Epithelial cell of esophagus (primary cell): ENCODE measurements at regions not wholly inside any gene's neighbourhood (a gene's known extent, or its start where the extent isn't known, plus 50 kb on each side); places are given as distances from the start of the nearest gene placed in this dataset.
"Not testable (repeated sequence)": the region's sequence is repeated elsewhere in the genome, so short reads cannot be mapped to it uniquely, and the experiment has no call there.

Experiments
- DNase-seq: peaks from one replicate; pipeline ENCODE4 v3.0.0; 2010; ENCODE audit warnings: low read depth
- H3K4me3 ChIP-seq: 2 replicates; pipeline ENCODE4 v1.5.1; 2011; ENCODE audit warnings: mild to moderate bottlenecking, low read length, control low read depth
- TF ChIP-seq, protein P1 (sequence below): IDR thresholded peaks from 2 replicates; pipeline ENCODE4 v1.5.1; 2011; ENCODE audit warnings: low read depth, mild to moderate bottlenecking, low read length, control low read depth, inconsistent platforms; ENCODE audit not compliant: insufficient read depth; ENCODE audit errors: missing control alignments

DNA sequence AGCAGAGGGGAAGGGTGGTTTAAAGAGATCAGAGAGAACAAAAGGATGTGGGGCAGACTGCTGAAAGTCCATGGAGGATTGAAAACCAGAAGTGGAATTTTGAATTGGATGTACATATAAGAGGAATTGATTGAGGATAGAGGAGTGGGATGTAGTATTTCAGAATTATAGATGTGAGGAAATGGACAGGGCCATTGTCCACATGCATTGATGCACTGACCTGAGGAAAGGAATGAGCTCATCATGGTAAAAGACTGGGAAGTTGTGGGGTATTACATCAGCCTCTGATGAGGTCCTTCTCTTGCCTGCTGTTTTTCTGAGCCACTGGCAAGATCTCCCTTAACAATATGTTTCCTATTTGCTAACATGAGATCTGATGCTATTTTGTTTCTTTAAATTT is 365.7 kb upstream of the FANCL start:
- no peak overlapping the region for H3K4me3 ChIP-seq
- TF ChIP-seq, protein P1, sequence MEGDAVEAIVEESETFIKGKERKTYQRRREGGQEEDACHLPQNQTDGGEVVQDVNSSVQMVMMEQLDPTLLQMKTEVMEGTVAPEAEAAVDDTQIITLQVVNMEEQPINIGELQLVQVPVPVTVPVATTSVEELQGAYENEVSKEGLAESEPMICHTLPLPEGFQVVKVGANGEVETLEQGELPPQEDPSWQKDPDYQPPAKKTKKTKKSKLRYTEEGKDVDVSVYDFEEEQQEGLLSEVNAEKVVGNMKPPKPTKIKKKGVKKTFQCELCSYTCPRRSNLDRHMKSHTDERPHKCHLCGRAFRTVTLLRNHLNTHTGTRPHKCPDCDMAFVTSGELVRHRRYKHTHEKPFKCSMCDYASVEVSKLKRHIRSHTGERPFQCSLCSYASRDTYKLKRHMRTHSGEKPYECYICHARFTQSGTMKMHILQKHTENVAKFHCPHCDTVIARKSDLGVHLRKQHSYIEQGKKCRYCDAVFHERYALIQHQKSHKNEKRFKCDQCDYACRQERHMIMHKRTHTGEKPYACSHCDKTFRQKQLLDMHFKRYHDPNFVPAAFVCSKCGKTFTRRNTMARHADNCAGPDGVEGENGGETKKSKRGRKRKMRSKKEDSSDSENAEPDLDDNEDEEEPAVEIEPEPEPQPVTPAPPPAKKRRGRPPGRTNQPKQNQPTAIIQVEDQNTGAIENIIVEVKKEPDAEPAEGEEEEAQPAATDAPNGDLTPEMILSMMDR = no peak
- no peak for DNase-seq

DNA sequence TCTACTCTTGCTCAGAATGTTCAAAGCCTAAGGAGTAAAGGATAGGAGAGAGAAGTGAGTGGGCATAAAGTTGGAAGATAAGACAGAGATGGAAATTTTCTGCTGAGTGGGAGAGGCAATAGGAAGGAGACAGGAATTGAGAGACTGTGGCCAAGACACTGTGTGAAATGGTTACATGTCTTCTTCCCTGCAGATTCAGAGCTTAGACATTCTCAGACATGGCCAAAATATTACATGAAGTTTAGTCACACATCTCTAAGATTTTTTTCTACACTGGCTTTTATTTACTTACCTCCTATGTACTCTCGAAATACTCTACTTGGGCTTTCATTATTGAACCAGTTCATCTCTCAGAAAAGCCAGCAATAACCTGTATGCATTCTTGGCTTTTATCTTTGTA is 363.0 kb upstream of the FANCL start:
- H3K4me3 ChIP-seq = no peak overlapping the region
- TF ChIP-seq, protein P1 = no peak
- DNase-seq = peak; percentile 48

DNA sequence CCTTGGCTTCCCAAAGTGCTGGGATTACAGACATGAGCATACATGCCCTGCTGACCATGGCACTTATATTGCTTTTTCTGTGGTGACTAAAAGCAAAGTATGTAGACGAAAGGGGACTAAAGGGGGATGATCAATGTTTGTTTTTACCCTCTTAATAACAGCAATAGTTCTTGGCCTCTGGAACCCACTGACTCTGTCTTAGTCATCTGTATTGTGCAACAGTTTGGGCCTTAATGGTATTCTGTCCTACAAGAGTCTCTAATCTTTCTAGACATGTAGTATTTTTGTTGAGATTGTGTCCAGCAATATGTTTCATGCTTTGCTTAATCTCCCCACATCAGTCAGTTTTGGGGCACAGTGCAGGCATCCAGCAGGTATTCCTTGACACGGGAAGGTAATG is 359.9 kb upstream of the FANCL start:
- DNase-seq = peak; percentile 77
- H3K4me3 ChIP-seq = no peak overlapping the region
- TF ChIP-seq, protein P1 = no peak

DNA sequence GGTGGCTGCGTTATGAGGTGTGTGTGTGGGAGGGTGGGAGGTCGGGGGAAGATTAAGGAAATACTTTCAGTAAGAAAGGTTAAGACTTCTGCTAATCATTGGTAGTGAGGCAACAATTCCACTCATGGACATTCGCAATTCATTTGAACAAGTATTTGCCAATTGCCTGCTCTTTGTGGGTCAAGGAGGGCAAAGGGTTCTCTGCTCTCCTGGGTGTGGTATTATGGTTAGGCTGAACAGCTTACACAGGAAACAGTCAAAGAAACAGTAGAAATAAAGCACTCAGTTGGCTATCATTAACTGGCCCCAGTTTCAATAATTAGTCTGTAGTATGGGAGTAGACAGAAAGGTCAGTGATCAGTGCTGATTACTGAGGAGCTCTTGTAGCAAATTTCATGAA is 357.0 kb upstream of the FANCL start:
- TF ChIP-seq, protein P1 = no peak
- H3K4me3 ChIP-seq = no peak overlapping the region
- DNase-seq = no peak

DNA sequence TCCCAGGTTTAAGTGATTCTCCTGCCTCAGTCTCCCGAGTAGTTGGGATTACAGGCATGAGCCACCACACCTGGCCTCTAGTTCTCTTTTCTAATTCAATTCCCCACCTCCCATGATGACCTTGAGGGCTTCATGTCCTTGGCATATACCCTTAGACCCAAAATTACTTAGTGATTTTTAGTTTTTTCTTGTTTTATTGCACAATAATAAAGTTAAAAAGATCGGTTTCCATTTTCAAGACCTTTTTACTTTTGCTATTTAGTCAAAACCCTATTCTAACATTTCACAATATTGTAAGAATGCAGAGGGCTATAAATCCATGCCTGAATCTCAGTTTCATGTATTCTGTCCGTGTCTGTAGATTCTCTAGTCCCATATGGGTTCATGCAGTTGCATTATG is 354.6 kb upstream of the FANCL start:
- no peak overlapping the region for H3K4me3 ChIP-seq
- no peak for DNase-seq
- TF ChIP-seq, protein P1 = no peak

DNA sequence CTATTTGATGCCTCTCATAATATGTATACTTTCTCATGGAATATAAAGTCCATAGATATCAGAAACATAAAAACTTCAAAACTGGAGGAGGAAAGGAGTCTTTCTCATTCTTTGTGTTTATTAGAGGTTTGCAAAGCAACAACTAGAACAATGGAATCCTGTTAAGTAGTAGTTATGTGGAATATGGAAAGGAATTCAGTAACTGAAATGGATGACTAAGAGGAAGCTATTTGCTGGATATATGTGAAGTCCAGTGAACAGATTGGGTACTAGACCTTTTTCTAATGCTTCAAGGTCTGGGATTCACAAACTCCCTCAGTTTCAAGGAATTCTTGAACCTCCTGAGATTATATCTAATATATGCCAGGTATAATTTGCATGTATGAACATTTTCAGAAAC is 353.6 kb upstream of the FANCL start:
- TF ChIP-seq, protein P1 = no peak
- no peak overlapping the region for H3K4me3 ChIP-seq
- peak; percentile 14 for DNase-seq

DNA sequence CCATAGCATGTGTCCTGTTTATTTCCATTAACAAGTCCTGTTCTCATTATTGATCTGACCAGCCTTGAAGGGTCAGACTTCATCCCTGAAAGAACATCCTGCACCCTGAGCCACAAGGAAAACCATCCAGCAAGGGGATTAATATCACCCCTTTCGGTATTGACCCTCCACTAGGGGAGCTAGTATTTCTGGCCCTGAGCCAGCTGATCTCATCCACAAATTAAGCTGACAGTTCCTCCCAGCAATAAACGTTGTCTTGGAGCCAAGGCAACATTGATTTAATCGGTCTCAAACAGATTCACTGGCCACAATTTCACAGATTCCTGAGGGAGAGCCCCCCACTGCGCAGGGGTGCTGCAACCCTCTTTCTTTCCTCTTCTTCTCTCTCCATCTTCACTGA is 353.1 kb upstream of the FANCL start:
- DNase-seq = peak; percentile 12
- no peak overlapping the region for H3K4me3 ChIP-seq
- TF ChIP-seq, protein P1 = no peak

DNA sequence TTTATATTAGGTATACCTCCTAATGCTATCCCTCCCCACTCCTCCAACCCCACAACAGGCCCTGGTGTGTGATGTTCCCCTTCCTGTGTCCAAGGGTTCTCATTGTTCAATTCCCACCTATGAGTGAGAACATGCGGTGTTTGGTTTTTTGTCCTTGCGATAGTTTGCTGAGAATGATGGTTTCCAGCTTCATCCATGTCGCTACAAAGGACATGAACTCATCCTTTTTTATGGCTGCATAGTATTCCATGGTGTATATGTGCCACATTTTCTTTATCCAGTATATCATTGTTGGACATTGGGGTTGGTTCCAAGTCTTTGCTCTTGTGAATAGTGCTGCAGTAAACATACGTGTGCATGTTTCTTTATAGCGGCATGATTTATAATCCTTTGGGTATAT is 345.1 kb upstream of the FANCL start:
- H3K4me3 ChIP-seq, DNase-seq: not testable (repeated sequence)
